ENCODE measurements at regions not wholly inside any gene's neighbourhood (a gene's known extent, or its start where the extent isn't known, plus 50 kb on each side); places are given as distances from the start of the nearest gene placed in this dataset.

- TF ChIP-seq SOX6 (IDR thresholded peaks at IDR 0.05) (no peak), SOX6 (CRISPR knock-in tag; IDR thresholded peaks at IDR 0.05) (no peak), KIAA2018 (CRISPR knock-in tag; IDR thresholded peaks at IDR 0.05; ENCODE audit: borderline replicate concordance) (no peak), TARDBP (CRISPR knock-in tag; IDR thresholded peaks at IDR 0.05) (no peak), RAD51 (IDR thresholded peaks at IDR 0.05; ENCODE audit: borderline replicate concordance) (no peak), STAG1 (CRISPR knock-in tag; IDR thresholded peaks at IDR 0.05) (no peak), ZMYM2 (CRISPR knock-in tag; IDR thresholded peaks at IDR 0.05) (no peak), SATB2 (CRISPR knock-in tag; IDR thresholded peaks at IDR 0.05) (no peak)
- TF ChIP-seq, protein P1, sequence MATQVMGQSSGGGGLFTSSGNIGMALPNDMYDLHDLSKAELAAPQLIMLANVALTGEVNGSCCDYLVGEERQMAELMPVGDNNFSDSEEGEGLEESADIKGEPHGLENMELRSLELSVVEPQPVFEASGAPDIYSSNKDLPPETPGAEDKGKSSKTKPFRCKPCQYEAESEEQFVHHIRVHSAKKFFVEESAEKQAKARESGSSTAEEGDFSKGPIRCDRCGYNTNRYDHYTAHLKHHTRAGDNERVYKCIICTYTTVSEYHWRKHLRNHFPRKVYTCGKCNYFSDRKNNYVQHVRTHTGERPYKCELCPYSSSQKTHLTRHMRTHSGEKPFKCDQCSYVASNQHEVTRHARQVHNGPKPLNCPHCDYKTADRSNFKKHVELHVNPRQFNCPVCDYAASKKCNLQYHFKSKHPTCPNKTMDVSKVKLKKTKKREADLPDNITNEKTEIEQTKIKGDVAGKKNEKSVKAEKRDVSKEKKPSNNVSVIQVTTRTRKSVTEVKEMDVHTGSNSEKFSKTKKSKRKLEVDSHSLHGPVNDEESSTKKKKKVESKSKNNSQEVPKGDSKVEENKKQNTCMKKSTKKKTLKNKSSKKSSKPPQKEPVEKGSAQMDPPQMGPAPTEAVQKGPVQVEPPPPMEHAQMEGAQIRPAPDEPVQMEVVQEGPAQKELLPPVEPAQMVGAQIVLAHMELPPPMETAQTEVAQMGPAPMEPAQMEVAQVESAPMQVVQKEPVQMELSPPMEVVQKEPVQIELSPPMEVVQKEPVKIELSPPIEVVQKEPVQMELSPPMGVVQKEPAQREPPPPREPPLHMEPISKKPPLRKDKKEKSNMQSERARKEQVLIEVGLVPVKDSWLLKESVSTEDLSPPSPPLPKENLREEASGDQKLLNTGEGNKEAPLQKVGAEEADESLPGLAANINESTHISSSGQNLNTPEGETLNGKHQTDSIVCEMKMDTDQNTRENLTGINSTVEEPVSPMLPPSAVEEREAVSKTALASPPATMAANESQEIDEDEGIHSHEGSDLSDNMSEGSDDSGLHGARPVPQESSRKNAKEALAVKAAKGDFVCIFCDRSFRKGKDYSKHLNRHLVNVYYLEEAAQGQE (IDR thresholded peaks at IDR 0.05; ENCODE audit: borderline replicate concordance in 1 of 2, low read depth in 1 of 2, low read length in 2 of 2), result no peak
Observed at GRCh38 chr16:6667393-6667792, 665.3 kb upstream of the RBFOX1 start (continued).

Data from HepG2 (cell line).